Bone marrow (tissue), 2 donors: ENCODE measurements at regions not wholly inside any gene's neighbourhood (a gene's known extent, or its start where the extent isn't known, plus 50 kb on each side); places are given as distances from the start of the nearest gene placed in this dataset.
A peak's percentile ranks its signal among the peaks of the same experiment; 100 is the strongest.

ENCODE experiments used
- DNase-seq, 2 donors: peaks; one replicate each; lab custom pipeline; 2025; lab: John Stamatoyannopoulos, UW

GRCh38 chr15:36356466-36356865 lies 223.0 kb upstream of the CDIN1 start:
- DNase-seq, result no peak

GRCh38 chr15:36356978-36357601 lies 222.3 kb upstream of the CDIN1 start:
- no peak for DNase-seq

- DNase-seq, result no peak
Measured at GRCh38 chr15:36358094-36358493, 221.3 kb upstream of the CDIN1 start.

- DNase-seq, result no peak
Measured at GRCh38 chr15:36358523-36358922, 220.9 kb upstream of the CDIN1 start.

GRCh38 chr15:36359286-36359685 lies 220.1 kb upstream of the CDIN1 start:
- no peak for DNase-seq

GRCh38 chr15:36361351-36361870 lies 218.0 kb upstream of the CDIN1 start:
- no peak for DNase-seq

GRCh38 chr15:36362509-36362915 lies 216.9 kb upstream of the CDIN1 start:
- DNase-seq, result no peak

GRCh38 chr15:36363335-36363734 lies 216.1 kb upstream of the CDIN1 start:
- DNase-seq, result no peak

GRCh38 chr15:36364377-36364776 lies 215.0 kb upstream of the CDIN1 start:
- DNase-seq, result no peak

GRCh38 chr15:36365963-36366362 lies 213.5 kb upstream of the CDIN1 start:
- no peak for DNase-seq

- no peak for DNase-seq
Measured at GRCh38 chr15:36370051-36370730, 209.2 kb upstream of the CDIN1 start.

GRCh38 chr15:36370731-36371112 lies 208.7 kb upstream of the CDIN1 start:
- DNase-seq, result no peak

- no peak for DNase-seq
Measured at GRCh38 chr15:36371509-36371908, 207.9 kb upstream of the CDIN1 start.

GRCh38 chr15:36372968-36373367 lies 206.5 kb upstream of the CDIN1 start:
- DNase-seq, result no peak

GRCh38 chr15:36373550-36373949 lies 205.9 kb upstream of the CDIN1 start:
- no peak for DNase-seq

- no peak for DNase-seq
Measured at GRCh38 chr15:36389107-36389506, 190.3 kb upstream of the CDIN1 start.

- DNase-seq, result no peak
Measured at GRCh38 chr15:36390491-36390890, 188.9 kb upstream of the CDIN1 start.

GRCh38 chr15:36392676-36393266 lies 186.7 kb upstream of the CDIN1 start:
- DNase-seq, result peak in 1 of 2 donors; percentile 3

- no peak for DNase-seq
Measured at GRCh38 chr15:36398212-36398611, 181.2 kb upstream of the CDIN1 start.

- DNase-seq, result no peak
Measured at GRCh38 chr15:36399276-36399675, 180.2 kb upstream of the CDIN1 start.

- DNase-seq, result no peak
Measured at GRCh38 chr15:36400936-36401585, 178.4 kb upstream of the CDIN1 start.

GRCh38 chr15:36401586-36401966 lies 177.8 kb upstream of the CDIN1 start:
- no peak for DNase-seq

GRCh38 chr15:36403351-36403750 lies 176.1 kb upstream of the CDIN1 start:
- no peak for DNase-seq
